Fibroblast of lung (primary cell): ENCODE measurements at regions not wholly inside any gene's neighbourhood (a gene's known extent, or its start where the extent isn't known, plus 50 kb on each side); places are given as distances from the start of the nearest gene placed in this dataset.

Experiments
- DNase-seq, 2 donors: peaks; one replicate each; pipeline versions ENCODE4 v3.0.0 to v3.0.0-alpha.2; 2010; ENCODE audit warnings: low read depth in 2 of 2
- H2AFZ ChIP-seq: 2 replicates; pipeline ENCODE4 v1.5.1; 2012; ENCODE audit warnings: low read length, control low read depth, inconsistent platforms
- H3K27ac ChIP-seq: 2 replicates; pipeline ENCODE4 v1.5.1; 2011; ENCODE audit warnings: low read length, control low read depth; ENCODE audit not compliant: insufficient read depth
- H3K27me3 ChIP-seq: 2 replicates; pipeline ENCODE4 v1.5.1; 2011; ENCODE audit warnings: mild to moderate bottlenecking, low read length; ENCODE audit not compliant: control insufficient read depth, insufficient read depth
- H3K36me3 ChIP-seq: 2 replicates; pipeline ENCODE4 v1.5.1; 2011; ENCODE audit warnings: low read length; ENCODE audit not compliant: control insufficient read depth, insufficient read depth
- H3K4me1 ChIP-seq: 2 replicates; pipeline ENCODE4 v1.5.1; 2011; ENCODE audit warnings: low read length; ENCODE audit not compliant: control insufficient read depth, insufficient read depth; ENCODE audit errors: extremely low read depth
- H3K4me2 ChIP-seq: 2 replicates; pipeline ENCODE4 v1.5.1; 2011; ENCODE audit warnings: low read length, control low read depth; ENCODE audit not compliant: insufficient read depth; ENCODE audit errors: extremely low read depth
- H3K4me3 ChIP-seq, 4 experiments: fragments of 200-600 bp in 1 of 4; sonication (generic) in 1 of 4; replicated peaks in 1 of 4; 2 replicates each; pipeline ENCODE4 v1.5.1; 2011 to 2016; ENCODE audit warnings: low read length in 4 of 4, low read depth in 3 of 4, mild to moderate bottlenecking in 3 of 4, control low read depth in 2 of 4, inconsistent platforms in 1 of 4, mixed read lengths in 1 of 4; ENCODE audit not compliant: insufficient read depth in 1 of 4; ENCODE audit errors: control extremely low read depth in 1 of 4
- H3K79me2 ChIP-seq: 2 replicates; pipeline ENCODE4 v1.5.1; 2012; ENCODE audit warnings: mild to moderate bottlenecking, low read length, inconsistent platforms; ENCODE audit not compliant: control insufficient read depth, insufficient read depth
- H3K9ac ChIP-seq: 2 replicates; pipeline ENCODE4 v1.5.1; 2011; ENCODE audit warnings: mild to moderate bottlenecking, low read length, control low read depth; ENCODE audit not compliant: insufficient read depth
- H3K9me3 ChIP-seq: 2 replicates; pipeline ENCODE4 v1.5.1; 2012; ENCODE audit warnings: low read depth, low read length; ENCODE audit not compliant: control insufficient read depth, insufficient read depth
- H4K20me1 ChIP-seq: 2 replicates; pipeline ENCODE4 v1.5.1; 2011; ENCODE audit warnings: low read length; ENCODE audit not compliant: control insufficient read depth, insufficient read depth; ENCODE audit errors: extremely low read depth
- CTCF ChIP-seq, 2 donors: IDR thresholded peaks in 1 of 2; conservative IDR thresholded peaks in 1 of 2; 1 replicate in 1 of 2; 2 replicates in 1 of 2; pipeline ENCODE4 v1.5.1; 2011 to 2012; ENCODE audit warnings: low read length in 2 of 2, control low read depth in 1 of 2, inconsistent platforms in 1 of 2, low read depth in 1 of 2, mild to moderate bottlenecking in 1 of 2
- EZH2 ChIP-seq: IDR thresholded peaks from 2 replicates; pipeline ENCODE4 v1.5.1; 2012; ENCODE audit warnings: low read length, control low read depth, mild to moderate bottlenecking; ENCODE audit errors: missing control alignments

GRCh38 chr5:2193542-2194235 lies 311.0 kb upstream of the IRX4 start:
- Histone ChIP-seq H3K27me3 (no peaks in the 10 kb centered on the region), H3K27ac (no peak overlapping the region), H3K4me1 (no peaks in the 10 kb centered on the region), H4K20me1 (no peaks in the 10 kb centered on the region), H3K4me3 (no peak overlapping the region), H3K9me3 (no peaks in the 10 kb centered on the region), H2AFZ (no peak overlapping the region), H3K79me2 (no peaks in the 10 kb centered on the region), H3K9ac (no peak overlapping the region), H3K36me3 (no peaks in the 10 kb centered on the region), H3K4me2 (no peak overlapping the region)
- no peak for DNase-seq
- TF ChIP-seq CTCF (conservative IDR thresholded peaks at IDR 0.05 in 1 of 2, IDR thresholded peaks at IDR 0.05 in 1 of 2; ENCODE audit: low read depth in 1 of 2, low read length in 2 of 2), result no peak
- TF ChIP-seq EZH2, result no peak

GRCh38 chr5:2193142-2193541 lies 310.4 kb upstream of the IRX4 start:
- no peak overlapping the region for H3K27ac ChIP-seq
- no peak overlapping the region for H3K4me2 ChIP-seq
- no peak overlapping the region for H3K4me3 ChIP-seq
- DNase-seq, result no peak
- H2AFZ ChIP-seq, result no peak overlapping the region
- no peaks in the 10 kb centered on the region for H3K36me3 ChIP-seq
- H3K79me2 ChIP-seq, result no peaks in the 10 kb centered on the region
- no peak for TF ChIP-seq CTCF (conservative IDR thresholded peaks at IDR 0.05 in 1 of 2, IDR thresholded peaks at IDR 0.05 in 1 of 2; ENCODE audit: low read depth in 1 of 2, low read length in 2 of 2)
- no peak for TF ChIP-seq EZH2
- no peaks in the 10 kb centered on the region for H4K20me1 ChIP-seq
- no peaks in the 10 kb centered on the region for H3K27me3 ChIP-seq
- H3K4me1 ChIP-seq, result no peaks in the 10 kb centered on the region
- no peak overlapping the region for H3K9ac ChIP-seq
- no peaks in the 10 kb centered on the region for H3K9me3 ChIP-seq

GRCh38 chr5:2192496-2192895 lies 309.8 kb upstream of the IRX4 start:
- Histone ChIP-seq H3K9me3 (no peaks in the 10 kb centered on the region), H3K4me3 (no peak overlapping the region), H4K20me1 (no peaks in the 10 kb centered on the region), H3K4me1 (no peaks in the 10 kb centered on the region), H3K9ac (no peak overlapping the region), H3K4me2 (no peak overlapping the region), H3K36me3 (no peaks in the 10 kb centered on the region), H3K27me3 (no peaks in the 10 kb centered on the region), H3K27ac (no peak overlapping the region), H2AFZ (no peak overlapping the region), H3K79me2 (no peaks in the 10 kb centered on the region)
- TF ChIP-seq CTCF (conservative IDR thresholded peaks at IDR 0.05 in 1 of 2, IDR thresholded peaks at IDR 0.05 in 1 of 2; ENCODE audit: low read depth in 1 of 2, low read length in 2 of 2) (no peak), EZH2 (no peak)
- DNase-seq, result no peak
